ENCODE measurements at regions not wholly inside any gene's neighbourhood (a gene's known extent, or its start where the extent isn't known, plus 50 kb on each side); places are given as distances from the start of the nearest gene placed in this dataset.
"Not testable (repeated sequence)": the region's sequence is repeated elsewhere in the genome, so short reads cannot be mapped to it uniquely, and the experiment has no call there.

- no peak for DNase-seq (ENCODE audit: low read depth)
These were observed 273.8 kb downstream of the RPS6KC1 start for GRCh38 chr1:213324859-213325258.

DNA sequence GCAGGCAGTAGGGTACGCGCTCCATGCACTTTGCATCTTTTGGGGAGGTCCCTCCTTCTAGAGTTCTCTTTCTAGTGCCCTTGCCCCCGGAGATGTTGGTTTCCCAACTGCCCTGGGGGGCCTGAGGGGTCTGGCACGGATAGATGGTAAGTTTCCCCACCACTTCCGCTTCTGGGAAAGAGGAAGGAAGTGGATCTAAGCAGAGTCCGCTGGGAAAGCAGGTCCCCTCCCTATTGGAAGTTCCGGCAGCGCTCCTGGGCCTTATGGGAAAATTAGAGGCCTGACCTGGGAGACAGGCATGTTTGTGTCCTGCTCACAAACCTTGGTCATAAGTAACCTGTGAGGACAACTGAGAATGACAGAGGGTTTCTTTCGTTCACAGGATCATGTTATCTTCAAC, 274.4 kb downstream of the RPS6KC1 start:
- no peak for DNase-seq (ENCODE audit: low read depth)

- DNase-seq (ENCODE audit: low read depth) = no peak
These were observed 275.4 kb downstream of the RPS6KC1 start for GRCh38 chr1:213326281-213327016.

GRCh38 chr1:213327017-213327667, 276.1 kb downstream of the RPS6KC1 start:
- DNase-seq (ENCODE audit: low read depth) = peak; percentile 69

GRCh38 chr1:213329406-213330008, 278.5 kb downstream of the RPS6KC1 start:
- no peak for DNase-seq (ENCODE audit: low read depth)

GRCh38 chr1:213330281-213330680, 279.2 kb downstream of the RPS6KC1 start:
- no peak for DNase-seq (ENCODE audit: low read depth)

GRCh38 chr1:213331631-213332175, 280.7 kb downstream of the RPS6KC1 start:
- DNase-seq (ENCODE audit: low read depth) = no peak

GRCh38 chr1:213332491-213332890, 281.4 kb downstream of the RPS6KC1 start:
- no peak for DNase-seq (ENCODE audit: low read depth)

- no peak for DNase-seq (ENCODE audit: low read depth)
These were observed 282.1 kb downstream of the RPS6KC1 start for GRCh38 chr1:213333121-213333520.

- DNase-seq (ENCODE audit: low read depth) = no peak
These were observed 284.0 kb downstream of the RPS6KC1 start for GRCh38 chr1:213335084-213335483.

GRCh38 chr1:213337025-213337678, 286.1 kb downstream of the RPS6KC1 start:
- DNase-seq (ENCODE audit: low read depth) = no peak

DNA sequence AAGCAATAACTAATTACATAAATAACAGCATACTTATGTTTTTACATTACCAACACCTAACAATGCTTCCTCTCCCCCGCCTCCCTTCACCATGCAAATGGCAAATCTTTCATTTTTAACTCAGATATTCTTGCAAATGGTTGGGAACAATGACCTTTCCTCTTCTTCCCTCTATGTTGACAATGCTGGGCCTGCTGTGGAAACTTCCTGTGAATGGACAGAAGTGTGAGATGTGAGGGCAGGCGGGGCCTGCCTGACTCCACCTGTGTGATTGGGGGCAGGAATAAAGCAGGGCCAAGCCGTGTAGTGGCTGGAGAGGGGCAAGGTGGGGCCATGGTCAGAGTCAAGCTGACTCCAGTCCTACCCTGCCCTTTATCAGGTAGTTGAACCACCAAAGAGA, 289.6 kb downstream of the RPS6KC1 start:
- DNase-seq (ENCODE audit: low read depth) = no peak

GRCh38 chr1:213345621-213346020, 294.6 kb downstream of the RPS6KC1 start:
- no peak for DNase-seq (ENCODE audit: low read depth)

DNA sequence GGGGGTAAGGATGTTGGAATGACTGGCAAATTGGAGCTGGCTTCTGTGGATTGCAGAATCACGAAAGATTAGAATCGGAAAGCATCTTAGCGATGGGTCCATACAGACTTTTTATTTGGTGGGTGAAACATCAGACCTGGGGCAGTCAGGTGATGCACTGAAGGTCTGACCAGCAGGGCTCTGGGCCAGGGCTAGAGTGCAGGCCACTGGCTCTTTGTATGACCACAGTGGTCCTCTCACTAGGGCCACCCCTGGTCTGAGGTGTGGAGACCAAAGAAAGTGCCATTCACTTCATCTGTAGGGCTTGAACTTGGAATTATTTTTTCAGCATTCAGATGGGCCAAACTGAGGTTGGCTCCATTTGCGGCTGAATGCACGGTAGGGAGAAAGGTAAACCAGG, 306.4 kb downstream of the RPS6KC1 start:
- no peak for DNase-seq (ENCODE audit: low read depth)

- not testable (repeated sequence) for DNase-seq (ENCODE audit: low read depth)
These were observed 307.3 kb downstream of the RPS6KC1 start for GRCh38 chr1:213358368-213358767.

DNA sequence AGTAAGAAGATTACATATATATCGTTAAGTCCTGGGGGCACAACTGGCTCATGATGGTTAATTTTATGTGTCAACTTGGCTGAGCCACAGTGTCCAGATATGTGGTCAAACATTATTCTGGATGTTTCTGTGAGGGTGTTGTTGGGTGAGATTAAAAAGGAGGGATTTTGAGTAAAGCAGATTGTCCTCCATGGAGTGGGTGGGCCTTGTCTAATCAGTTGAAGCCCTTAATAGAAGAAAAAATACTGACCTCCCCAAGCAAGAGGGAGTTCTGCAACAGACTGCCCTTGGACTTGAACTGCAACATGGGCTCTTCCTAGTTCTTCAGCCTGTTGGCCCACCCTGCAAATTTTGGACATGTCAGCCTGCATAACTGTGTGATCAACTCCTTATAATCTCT, 311.6 kb downstream of the RPS6KC1 start:
- DNase-seq (ENCODE audit: low read depth) = no peak

- no peak for DNase-seq (ENCODE audit: low read depth)
These were observed 315.2 kb downstream of the RPS6KC1 start for GRCh38 chr1:213366141-213366831.

GRCh38 chr1:213369465-213369864, 318.4 kb downstream of the RPS6KC1 start:
- no peak for DNase-seq (ENCODE audit: low read depth)

DNA sequence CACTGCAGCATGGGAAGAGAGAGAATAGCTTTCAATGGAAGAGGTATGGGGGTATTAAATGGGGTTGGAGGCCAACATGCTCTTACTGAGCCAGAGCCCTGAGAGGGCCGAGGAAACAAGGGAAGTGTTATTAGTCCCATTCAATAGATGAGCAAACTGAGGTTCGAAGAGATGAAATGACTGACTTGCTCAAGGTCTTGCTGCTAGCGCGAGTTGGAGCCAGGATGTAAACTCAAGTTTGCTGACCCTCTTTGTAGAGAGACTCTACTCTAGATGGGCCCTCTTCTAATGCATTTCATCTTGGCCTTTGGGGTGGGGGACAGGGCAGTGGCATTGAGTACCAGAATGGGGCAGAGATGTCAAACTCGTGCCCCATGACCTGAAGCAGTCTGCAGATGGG, 319.5 kb downstream of the RPS6KC1 start:
- DNase-seq (ENCODE audit: low read depth) = no peak

- DNase-seq (ENCODE audit: low read depth) = no peak
These were observed 320.4 kb downstream of the RPS6KC1 start for GRCh38 chr1:213371525-213371846.

- DNase-seq (ENCODE audit: low read depth) = no peak
These were observed 321.0 kb downstream of the RPS6KC1 start for GRCh38 chr1:213371847-213372619.
